Suppressor macrophage treated with lipopolysaccharide for 1 hour (primary cell): ENCODE measurements at regions not wholly inside any gene's neighbourhood (a gene's known extent, or its start where the extent isn't known, plus 50 kb on each side); places are given as distances from the start of the nearest gene placed in this dataset.

Experiments used
- DNase-seq, 3 donors: peaks; one replicate each; pipeline ENCODE4 v3.0.0-alpha.2; 2020 to 2022

DNA sequence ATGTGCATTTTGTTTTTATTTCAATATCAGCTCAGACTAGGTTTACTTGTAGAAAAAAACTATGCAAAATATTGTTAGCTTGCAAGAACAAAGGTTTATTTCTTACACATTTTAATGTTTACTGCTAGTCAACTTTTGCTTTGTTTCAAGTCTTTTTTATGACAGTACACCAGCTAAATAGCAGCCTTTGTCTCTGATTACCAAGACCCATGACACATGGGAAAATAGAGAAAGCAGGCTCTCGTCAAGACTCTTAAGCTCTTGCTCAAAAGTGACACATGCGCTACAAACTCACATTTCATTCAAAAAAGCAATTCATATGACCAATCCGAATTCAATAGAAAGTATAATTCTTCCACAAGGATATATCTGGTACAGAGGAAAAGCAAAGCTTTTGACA is 642.3 kb upstream of the SLITRK1 start:
- no peak for DNase-seq

DNA sequence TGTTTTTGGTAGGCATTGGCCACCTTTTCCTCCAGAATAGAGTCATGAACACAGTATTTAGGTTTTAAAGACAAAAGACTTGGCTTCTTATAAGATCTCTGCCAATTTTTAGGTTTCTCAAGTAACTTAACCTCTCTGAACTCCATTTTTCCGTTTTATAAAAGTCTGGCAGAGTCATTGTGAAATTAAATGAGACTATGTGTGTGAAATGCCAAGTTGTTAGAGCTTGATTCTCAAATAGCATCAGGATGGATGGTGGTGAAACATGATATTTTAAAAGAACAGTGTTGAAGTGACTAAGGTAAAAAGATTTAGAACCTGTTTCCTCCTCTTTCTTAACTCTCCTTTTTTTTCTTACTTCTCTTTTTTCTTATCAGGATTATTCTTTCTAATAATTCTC is 617.7 kb upstream of the SLITRK1 start:
- no peak for DNase-seq

DNA sequence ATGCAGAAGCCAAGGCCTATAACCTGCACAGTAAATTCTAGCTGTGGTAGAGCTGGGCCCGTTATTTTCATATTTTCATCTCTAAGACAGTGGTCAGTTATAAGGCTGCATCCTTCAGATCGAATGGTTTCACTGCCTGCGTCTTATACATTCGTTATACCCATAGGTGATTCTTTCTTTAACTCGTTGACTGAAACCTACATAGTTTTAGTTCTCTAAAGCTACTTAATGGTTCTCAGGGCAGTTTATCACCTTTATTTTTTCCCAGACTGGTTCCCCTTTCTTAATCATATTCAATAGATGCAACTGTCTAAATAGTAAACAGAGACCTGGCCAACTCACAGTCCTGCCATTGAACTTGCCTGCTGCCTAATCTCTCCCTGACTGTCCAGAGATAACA is 615.3 kb upstream of the SLITRK1 start:
- DNase-seq, result no peak

DNA sequence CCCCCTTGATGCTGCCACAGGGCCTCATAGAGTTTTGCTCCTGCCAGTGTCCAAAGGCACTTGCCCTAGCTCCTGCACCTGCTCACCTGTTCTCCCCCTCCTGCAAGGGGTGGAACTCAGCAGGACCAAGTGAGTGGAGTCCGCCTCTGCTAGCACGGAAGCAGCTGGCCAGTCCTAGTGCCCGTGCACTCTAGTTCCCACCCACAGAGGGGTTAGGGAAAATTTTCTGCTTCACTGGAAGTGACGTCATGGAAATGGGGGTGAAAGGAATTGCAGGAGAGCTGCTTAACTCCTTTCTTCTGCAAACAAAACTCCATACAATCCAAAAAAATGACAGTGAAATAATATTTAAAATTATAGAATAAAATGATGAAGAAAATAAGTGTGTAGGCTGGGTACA is 609.7 kb upstream of the SLITRK1 start:
- DNase-seq, result no peak

DNA sequence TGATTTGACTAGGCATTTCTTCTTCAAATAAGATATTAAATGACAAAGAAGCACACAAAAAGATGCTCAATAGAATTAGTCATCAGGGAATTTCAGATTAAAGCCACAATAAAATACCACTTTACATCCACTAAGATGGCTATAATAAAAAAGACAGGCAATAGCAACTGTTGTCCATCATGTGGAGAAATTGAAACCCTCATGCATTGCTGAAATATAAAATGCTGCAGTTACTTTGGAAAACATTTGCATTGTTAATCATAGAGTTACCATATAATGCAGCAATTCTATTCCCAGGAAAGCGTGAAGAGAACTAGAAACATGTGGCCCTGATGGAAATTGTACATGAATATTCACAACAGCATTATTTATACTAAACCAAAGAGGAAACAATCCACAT is 605.5 kb upstream of the SLITRK1 start:
- no peak for DNase-seq

DNA sequence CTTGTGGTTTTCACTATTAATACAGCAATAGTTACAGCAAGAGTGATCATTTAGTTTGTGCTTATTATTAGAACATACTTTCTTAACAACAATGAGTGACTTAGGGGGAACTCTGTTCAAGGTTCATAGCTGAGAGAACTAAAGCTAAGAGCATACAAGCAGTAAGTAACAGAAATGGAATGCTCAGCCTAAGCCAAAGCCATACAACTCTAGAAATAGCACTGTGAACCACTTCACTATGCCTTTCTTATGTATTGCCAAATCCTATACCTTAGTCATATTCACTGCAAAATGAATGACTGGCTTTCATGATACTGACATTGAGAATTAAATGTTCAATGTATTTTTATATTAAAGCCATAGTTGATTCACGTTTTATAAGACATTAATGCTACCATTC is 599.7 kb upstream of the SLITRK1 start:
- no peak for DNase-seq

DNA sequence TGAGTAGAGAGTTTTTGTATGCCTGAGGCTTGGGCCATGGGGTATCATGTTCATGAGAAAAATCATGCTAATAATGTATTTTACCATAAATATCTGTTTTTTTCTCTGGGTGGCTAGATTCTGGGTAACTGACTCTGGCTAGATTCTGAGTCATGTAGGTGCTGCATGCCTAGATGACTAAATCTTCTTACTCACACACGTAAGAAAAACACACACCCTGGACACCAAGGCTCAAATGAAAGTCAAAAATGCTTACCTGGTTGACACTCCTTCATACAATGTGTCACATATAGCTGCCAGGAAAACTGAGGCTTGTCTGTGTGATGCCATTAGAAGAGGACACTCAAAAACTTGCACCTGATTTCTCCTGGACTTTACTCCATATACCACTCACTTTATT is 597.4 kb upstream of the SLITRK1 start:
- DNase-seq, result no peak

DNA sequence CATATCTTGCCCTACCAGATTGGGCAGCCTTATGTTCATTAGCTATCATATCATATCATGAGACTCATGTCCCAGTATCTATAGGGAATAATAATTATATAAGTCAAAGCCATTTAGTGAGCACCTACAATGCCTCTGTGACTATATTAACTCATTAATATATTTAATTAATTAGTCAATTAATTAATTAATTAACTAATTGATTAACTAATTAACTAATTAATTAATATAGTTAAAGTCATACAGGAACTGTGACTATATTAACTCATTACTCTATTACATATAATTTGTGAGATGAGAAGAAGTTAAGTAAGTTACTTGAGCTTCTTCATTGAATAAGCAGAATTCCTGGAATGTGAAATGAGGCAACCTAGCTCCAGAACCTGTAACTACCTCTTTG is 588.3 kb upstream of the SLITRK1 start:
- no peak for DNase-seq

DNA sequence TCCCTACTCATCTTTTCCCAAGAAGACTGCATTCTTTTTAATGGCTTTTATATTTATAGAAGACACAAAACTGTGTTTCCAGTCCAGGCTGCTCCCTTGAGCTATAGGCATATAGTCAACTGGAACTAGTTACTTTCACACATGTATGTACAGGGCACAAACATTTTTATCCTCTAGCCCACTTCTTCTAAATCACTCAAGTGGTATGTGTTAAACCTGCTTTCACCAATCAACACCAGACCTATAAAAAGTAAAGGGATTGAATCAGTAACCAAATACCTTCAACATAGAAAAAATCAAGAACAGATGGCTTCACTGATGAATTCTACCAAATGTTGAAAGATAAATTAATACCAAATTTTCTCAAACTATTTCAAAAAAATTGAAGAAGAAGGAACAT is 584.2 kb upstream of the SLITRK1 start:
- DNase-seq, result no peak

DNA sequence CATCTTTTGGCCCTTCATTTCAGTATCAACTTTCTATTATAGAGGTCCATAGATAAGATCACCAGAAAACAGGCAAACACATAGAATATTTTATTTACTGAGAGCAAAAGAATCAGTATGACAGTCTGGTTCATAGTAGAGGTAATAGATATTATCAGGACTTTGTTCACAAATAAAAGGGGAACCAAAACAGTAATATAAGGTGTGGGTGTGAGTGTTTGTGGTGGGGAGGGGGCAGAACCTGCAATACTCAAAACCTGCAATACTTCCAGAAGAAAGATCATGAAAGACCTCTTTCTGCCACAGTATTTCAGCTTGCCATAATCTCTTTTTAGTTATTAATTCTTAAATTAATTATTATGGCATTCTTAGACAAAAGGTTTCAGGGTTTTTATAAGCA is 578.7 kb upstream of the SLITRK1 start:
- DNase-seq, result no peak

DNA sequence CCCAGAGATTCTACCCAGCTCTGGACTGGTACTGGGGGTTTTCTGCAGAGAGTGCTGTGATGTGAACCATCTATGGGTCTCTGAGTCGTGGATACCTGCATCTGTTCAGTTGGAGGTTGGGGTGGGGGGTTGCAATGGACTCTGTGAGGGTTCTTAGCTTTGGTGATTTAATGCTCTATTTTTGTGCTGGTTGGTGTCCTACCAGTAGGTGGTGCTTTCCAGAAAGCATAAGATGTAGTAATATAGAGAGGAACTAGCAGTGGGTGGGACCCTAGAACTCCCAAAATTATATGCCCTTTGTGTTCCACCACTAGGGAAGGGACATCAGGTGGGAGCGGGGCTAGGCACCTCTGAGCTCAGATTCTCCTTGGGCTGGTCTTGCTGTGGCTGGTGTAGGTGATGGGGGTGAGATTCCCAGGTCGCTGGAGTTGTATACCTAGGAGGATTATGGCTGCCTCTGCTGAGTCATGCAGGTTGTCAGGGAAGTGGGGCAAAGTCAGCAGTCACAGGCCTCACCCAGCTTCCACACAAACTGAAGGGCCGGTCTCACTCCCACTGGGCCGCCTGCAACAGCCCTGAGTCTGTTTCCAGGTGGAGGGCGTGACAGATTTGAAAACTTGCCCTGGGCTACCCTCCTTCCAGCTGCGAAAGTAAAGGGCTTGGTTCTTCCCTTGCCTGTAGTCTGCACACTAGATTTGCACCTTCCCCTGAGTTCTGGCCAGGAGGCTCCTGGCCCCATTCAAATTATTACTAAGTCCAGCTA is 573.0 kb upstream of the SLITRK1 start:
- no peak for DNase-seq

DNA sequence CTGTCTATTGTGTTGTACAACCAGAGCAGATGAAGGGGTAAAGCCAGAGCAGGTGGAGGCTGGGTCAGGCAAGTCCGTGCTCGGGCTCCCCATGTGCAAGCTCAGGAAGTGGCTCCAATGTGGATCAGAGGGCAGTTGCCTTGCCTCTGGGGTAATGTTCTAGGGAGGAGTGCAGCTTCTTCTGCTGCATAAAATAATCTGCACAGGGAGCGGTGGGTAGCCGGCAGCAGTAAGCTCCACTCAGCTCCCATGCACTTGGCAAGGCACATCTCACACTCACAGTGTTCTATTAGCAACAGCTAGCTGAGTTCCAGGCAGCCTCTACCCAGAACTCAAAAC is 565.3 kb upstream of the SLITRK1 start:
- no peak for DNase-seq

DNA sequence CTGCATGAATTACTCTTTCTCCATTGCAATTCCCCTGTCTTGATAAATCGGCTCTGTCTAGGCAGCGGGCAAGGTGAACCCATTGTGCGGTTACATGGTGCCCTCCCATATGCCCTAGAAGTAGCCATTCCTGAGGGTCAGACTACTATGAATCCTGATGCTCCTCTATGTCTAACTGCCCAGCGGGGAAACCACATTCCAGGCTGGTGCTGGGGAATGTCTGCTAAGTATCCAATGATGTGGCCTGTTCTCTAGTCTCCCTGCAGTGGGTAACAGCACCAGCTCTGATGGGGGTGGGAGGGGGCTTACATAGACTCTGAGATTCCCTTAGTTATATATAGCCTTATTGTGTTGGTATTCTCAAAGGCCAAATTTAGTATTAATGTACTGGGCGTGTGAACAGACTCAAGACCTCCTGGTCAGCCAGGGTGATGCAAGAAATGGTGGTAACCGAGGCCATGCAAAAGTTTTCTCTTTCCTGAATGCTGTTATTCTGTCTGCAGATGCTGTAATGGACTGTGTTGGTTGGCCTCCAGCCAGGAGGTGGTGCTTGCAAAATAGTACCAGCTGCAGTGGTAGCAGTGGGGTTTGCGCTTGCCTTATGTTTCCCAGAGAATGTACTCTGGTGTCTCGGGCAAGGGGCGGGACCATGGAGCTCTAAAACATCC is 564.8 kb upstream of the SLITRK1 start:
- no peak for DNase-seq

DNA sequence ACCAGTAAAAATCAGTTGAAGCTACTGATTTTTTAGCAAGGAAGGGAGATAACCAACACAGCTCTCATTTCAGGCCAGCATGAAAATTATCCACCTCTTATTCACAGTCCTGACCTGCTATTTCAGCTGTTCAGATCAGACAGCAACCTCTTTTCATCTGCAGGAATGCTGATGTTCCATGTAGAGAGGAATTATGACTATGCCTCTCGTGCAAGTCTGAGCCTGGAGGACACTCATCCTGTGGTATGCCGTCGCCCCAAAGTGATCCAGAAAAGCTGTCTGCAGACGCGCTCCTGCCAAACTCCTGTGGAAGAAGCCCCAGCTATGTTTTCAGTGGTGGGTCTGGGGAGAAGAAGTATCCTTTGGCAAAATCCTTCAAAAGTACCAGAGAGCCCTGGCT is 563.5 kb upstream of the SLITRK1 start:
- no peak for DNase-seq

DNA sequence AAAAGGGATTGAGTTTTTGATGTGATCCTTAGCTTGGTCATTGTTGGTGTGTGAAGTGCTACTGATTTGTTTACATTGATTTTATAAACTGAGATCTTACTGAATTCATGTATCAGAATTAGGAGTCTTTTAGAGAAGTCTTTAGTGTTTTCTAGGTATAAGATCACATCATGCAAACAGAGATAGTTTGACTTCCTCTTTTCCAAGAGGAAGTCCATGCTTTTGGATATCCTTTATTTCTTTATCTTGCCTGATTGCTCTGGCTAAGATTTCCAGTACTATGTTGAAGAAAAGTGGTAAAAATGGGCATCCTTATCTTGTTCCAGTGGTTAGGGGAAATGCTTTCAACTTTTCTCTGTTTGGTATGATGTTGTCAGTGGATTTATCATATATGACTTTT is 561.2 kb upstream of the SLITRK1 start:
- no peak for DNase-seq

DNA sequence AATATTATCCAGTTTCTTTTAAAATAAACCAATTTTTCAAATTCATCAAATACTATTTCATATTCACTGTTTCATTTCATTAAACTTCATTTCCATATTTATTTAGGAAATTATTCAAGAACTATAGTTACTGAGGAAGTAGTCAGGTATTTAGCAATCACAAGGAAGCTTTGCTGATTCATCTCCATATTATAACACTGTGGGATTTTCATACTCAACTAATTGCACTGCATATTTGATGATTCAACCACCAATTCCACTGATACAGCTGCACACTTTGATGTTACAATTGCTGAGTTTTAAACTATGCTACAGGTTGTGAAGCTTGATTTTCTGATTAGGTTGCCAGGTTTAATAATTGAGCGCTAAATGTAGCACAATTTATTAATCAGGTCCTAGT is 556.8 kb upstream of the SLITRK1 start:
- DNase-seq, result peak in 2 of 3 donors; percentile 8 to 20

DNA sequence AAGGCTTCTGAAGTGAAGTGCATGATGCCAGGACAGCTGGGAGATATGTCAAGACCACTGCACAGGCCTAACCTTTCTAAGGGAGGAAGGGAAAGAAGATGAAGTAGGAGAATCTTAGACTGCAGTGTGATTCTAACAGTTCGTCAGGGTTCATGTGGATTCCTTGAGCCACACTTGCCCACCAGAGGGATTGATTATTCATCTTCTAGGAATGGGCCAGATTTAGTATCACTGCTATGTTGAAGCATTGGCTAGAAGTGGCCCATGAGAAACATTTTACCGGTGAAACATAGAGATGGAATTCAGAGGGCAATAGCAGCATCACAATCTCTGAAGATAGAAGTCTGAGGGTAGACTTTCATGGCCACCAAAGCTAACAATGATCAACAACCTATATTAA is 550.8 kb upstream of the SLITRK1 start:
- no peak for DNase-seq

DNA sequence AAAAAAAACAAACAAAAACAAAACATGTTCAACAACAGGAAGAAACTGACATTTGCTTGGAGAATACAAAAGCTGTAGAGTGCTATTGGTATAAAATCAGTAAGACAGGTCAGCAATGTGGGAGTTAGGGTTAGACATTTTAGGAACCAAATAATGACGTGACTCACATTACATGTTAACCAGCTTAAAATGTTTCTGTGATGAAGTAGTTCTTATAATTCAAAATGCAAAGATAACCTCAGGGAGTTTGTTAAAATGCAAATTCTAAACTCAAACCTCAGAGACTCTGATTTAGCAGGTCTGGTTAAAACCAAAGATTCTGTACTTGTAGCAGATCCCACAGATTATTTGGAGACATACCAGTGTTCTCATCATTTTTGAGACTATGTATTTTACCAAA is 549.4 kb upstream of the SLITRK1 start:
- DNase-seq, result no peak

DNA sequence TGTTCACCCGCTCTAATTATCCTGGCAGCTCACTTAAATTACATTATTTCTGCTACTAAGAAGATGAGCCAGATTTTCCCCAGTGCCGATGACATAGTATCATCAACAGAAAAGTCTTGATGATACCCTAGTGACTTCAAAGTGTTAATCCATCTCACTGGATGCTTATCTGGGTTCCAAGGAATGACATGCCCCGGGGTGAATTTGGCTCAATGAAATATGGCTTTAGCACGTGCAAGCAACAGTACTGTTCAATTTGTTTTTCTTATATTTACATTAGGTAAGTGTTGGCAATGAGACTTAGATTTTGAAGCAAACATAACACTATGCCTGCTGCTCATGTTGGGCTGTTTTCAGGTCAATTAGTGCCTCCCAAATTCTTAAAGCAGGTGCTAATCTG is 548.2 kb upstream of the SLITRK1 start:
- no peak for DNase-seq

DNA sequence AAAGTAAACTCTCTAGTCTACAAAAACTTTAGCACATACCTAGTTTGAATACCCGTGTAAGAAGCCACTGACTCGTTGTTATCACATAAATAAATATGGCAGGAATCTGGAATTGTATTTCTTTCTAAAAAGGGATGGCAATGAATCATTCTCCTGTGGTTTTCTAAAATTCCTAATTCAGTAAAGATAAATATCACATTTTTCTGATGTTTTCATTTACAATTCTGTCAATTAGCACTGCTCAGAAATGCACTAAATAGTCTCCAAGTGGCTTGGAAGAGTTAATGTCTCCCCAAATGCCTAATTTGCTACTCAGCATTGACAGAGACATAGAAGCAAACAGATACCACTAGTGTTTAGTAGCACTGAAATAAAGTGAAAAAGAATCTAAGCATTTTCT is 547.7 kb upstream of the SLITRK1 start:
- DNase-seq, result no peak

DNA sequence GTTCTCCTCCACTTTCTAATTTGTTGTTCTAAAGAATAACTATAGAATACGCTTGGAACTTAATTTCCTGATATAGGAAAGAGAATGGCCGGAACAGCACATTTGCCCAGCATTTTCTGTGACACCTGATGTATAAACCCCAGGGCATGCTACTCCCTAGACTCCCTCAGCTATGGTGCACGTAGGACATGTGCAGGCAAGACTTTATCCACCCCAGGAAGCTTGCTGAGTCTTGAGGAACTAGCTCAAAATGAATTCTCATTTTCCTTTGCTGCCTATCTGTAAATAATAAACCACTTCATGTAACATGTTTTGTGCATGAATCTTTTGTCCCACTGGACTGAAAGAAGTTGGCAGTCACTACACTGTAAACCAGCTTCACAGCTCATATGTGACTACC is 535.8 kb upstream of the SLITRK1 start:
- DNase-seq, result no peak

DNA sequence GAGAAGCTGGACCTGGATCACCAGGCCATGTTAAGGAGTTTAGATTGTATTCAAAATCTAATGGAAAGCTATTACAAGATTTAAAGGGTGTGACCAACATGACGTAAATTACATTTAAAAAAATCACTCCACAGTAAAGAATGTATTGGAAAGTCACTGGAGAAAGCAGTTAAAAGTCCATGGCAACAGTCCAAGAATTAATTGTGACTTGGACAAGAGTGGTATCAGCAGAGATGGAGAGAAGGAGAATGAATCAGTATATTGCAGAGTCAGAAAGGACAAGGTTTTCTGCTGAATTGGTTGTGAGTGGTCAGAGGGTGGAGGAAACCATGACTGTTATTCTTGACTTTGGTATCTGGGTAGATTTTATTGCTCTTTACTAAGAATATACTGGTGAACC is 535.1 kb upstream of the SLITRK1 start:
- DNase-seq, result no peak

DNA sequence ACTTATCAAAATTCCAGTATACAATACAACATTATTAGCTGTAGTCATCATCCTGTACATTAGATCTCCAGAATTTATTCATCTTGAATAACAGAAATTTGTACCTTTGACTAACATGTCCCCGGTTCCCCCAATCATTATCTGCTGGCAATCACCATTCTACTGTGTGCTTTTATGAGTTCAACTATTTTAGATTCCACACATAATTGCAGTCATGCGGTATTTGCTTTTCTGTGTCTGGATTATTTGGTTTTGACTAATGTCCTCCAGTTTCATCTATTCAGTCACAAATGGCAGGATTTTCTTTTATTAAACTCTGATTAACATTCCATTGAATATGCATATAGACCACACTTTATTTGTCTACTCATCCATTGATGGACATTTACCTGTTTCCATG is 530.7 kb upstream of the SLITRK1 start:
- no peak for DNase-seq

DNA sequence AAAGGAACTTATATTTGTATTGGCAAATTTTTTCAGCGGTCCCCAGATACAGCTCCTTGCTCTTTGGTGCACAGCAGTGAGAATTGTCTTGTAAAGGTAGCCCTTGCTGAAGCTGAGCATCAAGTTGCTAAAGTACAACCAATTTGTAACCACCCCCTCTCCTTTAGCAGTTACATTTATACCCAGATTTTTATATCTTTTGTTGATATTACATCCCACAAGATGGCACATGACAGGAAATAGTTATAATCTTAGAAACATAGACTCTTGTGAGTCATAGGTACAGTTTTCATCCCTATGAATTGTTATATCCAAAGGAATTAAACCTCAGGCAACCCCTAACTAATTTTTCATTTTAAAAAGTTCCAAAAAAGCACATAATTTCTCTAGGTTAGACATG is 523.0 kb upstream of the SLITRK1 start:
- no peak for DNase-seq

DNA sequence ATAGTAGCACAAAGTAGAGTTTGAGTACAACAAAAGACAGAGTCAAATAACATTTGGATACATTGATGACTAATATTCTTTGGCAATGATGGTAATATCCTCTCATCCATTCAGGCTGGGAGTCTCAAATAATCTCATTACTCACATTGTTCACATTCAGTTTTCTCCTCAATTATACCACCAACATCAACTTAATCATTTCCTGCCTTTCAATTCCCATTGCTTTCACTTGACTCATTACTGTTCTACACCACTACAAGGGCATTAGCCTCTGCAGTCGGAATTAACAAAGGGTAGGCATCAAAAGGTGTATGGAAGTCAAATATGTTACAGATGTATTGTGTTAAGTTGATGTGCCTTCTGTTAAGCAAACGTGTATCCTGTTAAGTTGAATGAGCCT is 518.4 kb upstream of the SLITRK1 start:
- DNase-seq, result no peak
